M059J (cell line): ENCODE measurements at regions not wholly inside any gene's neighbourhood (a gene's known extent, or its start where the extent isn't known, plus 50 kb on each side); places are given as distances from the start of the nearest gene placed in this dataset.

Source experiments
- DNase-seq: peaks from one replicate; pipeline ENCODE4 v3.0.0-alpha.2; 2012; ENCODE audit warnings: low read depth

DNA sequence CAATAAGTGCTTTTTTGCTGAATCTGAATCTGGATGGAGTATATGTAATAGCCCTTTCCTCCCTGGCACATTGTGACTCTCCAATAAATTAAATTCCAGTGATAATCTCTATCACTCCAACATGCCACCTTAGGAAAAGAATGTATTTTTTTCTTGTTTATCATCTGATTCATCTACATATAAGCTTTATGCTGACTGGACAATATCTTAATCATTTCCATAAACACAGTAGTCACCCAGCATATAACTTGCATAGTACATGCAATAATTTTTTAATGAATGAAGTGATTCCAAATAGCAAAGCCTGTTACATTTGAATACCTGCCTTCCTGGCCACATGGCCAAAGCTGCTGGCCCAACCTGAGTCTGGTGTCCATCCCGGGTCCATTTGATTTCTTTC is 477.6 kb upstream of the USP24 start:
- no peak for DNase-seq

DNA sequence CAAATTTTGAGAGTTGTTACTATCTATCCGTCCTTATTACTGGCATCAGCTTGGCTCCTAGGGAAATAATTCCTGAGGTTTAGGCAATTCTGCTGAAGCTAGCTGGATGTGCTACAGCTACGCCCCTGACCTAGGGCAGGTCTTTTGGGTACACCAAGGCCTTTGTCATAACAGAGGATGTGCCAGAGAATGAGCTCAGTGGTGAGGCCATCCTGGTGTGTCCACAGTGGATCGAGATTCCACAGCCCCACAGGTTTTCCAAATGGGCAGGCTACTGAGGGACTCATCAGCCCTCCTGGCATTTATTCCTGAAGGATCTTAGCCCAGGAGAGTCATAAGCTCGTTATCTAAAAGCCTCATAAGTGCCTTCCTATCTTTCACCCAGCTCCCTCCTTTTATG is 475.2 kb upstream of the USP24 start:
- DNase-seq, result no peak

DNA sequence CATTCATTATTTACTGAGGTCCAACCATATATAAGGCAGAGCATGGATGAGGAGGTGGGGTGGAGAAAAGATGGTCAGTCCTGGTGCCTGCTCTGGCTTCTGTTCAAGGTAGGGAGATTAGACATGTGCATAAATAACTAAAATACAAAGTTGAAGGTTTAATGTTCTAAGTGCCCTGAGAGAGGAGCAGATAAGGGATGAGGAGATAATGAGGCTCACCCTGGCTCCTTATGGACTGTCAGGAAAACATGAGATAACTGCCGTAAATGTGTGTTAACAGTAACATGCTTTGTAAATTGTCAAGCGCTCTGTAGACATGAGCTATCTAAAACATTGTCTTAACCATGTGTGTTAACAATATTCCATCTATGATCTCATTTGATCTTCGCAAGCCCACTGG is 474.6 kb upstream of the USP24 start:
- DNase-seq, result no peak

DNA sequence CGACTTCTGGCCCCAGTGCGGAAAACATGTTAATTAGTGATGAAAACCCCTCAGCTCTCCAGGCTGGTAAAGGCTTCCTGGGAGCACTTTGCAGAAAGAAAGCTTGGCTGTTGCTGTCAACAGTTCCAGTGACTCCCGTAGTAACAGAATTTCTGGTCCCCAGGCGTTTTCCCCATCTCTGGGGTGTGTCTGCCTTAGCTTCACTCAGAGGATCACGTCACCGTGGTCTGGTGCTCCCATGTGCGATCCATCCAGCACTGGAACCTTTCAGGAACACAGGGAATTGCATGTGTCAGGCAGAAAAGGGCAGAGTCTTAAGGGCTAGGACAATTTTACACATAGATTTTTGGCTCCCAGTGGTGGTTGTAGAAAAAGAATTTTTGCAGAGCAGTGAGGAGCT is 470.4 kb upstream of the USP24 start:
- no peak for DNase-seq

DNA sequence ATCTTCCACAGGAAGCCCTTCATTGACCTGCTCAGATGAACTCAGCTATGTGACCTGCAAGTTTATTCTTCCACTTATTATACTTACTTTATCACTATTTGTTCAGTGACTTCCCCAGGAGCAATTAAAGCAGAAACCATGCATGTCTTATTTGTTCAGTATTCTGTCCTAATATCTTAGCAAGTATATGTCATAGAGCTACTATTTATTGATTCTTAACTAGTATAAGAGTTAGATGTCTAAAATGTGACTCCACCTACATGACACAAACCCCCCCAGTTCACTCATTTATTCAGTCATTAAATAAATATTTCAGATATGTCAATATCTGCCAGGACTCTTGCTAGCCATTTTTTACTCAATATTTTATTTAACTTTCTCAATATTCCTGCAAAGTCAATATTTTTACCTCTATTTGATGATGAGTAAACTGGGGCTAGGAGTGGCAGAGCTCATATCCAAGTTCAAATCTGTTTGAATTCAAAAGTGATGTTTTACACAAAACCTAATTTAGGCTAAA is 469.0 kb upstream of the USP24 start:
- DNase-seq, result no peak

DNA sequence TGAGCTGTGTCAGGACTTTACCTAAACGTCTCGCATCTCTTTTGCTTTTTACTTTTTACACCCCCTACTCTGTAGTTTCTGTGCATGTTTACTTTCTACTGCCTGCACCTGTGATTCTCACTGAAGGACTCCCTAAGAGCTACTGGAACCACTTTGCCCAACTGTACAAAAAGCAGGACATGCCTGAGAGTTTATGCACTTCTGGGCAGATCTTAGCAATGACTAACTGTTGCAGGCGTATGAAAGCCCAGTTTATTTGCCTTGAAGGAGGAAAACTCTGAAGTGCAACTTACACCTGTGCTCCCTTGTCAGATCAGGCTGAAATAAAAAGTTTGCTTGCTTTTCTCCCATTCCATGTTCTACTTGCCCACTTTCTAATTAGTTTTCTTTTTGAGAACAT is 467.0 kb upstream of the USP24 start:
- DNase-seq, result no peak

DNA sequence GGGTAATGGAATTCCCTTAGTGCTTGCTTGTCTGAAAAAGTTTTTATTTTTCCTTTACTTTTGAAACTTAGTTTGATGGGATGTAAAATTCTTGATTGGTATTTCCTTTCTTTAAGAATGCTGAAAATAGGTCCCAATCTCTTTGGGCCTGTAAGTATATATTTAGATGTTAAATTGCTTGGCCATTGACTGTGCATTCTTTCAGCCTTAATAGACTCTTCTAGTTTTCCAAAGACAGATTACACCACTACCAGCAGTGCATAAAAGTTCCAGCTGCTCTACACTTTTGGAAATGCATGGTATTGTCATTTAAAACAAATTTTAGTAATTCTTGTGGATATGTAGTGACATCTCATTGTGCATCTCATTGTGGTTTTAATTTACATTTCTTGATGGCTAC is 464.8 kb upstream of the USP24 start:
- DNase-seq, result no peak

DNA sequence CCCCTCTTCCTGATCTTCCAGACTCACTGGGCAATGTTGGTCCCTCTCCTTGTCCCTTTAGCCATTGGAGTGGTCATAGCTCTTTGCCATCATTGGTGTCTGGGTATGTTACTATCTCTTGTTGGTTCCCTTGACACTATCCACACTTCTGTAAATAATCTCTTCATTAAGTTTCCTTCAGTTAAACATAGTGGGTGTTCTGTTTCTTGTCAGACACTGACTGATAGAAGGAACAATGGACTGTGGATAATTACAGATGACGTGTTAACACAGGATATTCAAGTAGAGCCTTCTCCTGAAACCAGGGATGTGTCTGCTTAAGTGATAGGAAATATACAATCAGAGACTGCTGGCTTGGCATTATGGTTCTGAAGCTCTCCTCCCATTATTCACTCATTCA is 458.3 kb upstream of the USP24 start:
- no peak for DNase-seq

DNA sequence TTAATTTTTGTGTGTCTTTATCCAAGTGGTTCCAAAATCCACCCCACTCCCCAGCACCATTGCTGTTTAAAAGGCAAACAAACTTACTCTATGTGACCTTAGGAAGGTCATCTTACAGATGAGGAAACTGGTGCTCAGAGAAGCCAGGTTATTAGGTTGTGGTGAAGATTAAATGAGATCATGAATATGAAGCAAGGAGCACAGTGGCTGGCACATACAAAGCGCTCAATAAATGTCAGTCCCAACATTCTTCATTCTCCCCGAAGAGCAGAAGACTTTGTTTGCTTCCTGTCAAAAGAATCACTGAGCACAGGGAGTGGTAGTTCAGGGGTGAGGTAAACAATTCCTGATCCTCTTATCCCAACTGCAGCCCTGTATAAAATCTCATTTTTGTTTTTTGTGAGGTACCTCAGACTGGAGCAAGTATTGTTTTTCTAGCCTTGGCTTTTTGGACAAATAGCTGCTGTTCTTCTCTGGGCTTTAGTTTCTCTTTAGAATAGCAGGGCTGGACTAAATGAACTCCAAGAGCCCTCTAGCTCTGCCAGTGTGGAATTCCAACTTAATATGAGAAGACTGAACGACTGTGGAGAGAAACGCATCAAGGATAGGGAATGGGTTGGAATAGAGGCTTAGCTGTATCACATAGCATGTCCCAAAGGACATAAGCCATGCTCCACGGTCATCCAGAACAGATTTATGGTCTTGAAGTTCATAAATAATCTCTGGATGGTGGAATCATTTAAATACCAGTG is 455.3 kb upstream of the USP24 start:
- DNase-seq, result peak; percentile 20

DNA sequence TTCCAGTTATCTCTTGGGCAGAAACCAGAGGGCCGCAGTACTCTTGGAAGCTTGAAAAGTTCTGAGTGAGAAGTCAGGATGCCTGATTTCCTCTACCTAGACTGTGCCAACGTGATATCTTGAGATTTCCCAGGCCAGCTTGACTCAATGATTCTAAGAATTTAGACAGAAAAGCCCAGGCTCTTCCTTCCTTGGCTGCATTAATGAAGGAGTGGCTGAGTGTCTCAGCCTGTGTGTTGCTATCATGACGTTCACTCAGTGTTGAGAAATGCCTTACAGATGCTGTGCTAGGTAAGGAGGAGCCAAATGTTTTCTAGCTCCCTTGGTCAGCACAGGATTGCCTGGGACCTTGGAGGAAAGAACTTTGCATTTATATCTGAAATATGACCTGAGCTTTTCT is 454.1 kb upstream of the USP24 start:
- DNase-seq, result no peak

DNA sequence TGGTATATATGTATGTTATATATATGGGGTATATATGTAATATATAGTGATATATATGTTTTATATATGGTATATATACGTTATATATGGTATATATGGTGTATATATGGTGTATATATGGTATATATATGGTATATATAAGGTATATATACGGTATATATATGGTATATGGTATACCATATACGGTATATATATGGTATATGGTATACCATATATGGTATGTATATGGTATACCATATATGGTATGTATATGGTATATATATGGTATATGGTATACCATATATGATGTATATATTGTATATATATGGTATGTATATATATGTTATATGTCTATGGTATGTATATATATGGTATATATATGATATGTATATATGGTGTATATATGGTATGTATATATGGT is 447.7 kb upstream of the USP24 start:
- no peak for DNase-seq

DNA sequence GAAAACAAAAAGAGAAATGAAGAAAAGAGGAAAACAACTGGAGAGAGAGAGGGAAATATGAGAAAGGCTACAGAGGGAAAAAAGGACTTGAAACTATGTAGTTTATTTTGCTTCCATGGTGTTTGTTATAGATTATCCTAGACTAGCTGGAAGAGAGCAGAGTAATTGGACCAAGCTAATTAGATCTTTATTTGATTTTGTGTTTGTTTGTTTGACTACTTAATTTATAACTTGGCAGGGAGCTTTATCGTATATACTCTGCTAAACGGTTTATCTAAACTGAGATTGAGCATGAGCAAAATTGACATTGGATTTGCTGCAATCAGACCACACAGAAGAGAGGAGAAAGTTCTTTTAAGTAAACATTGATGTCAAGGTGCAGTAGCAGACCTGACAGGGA is 443.8 kb upstream of the USP24 start:
- no peak for DNase-seq

DNA sequence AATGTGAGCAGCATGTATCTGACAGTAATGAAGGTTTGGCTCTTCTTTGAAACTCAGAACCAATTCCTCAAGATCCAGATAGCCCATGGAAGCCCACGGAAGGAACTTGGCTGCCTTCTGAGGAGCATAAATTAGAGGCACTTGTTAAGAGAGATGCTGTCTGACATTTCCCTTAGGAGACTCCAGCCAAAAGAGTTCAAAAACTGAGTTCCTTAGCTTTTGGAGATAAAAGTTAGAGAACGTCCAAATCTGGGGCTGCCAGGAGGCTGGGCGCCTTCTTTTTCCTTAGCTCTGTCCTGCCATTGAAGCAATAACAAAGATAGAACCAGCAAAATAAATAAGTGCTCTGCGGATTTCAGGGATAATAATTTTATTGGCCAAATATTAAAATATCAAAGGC is 439.6 kb upstream of the USP24 start:
- DNase-seq, result no peak

DNA sequence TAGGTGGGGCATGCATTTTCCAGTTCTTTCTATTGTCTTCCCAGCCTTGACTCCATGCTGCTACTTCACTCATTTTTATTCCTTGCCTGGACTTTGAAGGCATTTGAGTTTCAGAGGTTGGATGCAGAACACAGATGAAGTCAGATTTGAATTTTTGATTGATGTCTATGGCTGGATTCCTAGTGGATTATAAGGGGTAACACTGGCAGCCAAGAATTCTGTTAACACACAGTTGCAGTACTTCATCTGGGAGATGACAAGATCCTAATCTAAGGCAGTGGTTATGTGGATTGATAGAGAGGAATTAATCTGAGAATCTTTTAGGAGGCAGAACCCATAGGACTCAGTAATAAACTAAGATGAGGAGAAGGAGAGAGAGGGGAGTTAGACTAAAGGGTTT is 439.0 kb upstream of the USP24 start:
- no peak for DNase-seq

DNA sequence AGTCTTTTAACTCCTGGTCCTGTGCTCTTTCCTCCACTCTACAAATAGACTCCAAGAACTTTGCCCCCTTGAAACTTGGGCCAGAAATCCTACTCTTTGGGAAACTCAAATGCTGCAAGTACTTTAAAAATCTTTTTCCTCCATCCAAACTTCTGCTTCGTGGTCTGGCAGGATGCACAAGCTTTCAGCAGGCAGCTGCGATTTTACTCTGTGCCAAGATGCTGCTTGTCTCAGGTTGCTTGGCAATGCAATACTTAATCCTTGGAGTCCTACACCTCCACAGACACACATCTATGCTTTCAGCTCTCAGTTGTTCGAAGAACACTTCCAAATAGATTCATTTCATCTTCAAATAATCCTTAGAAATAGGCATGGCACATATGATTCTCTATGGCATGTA is 435.3 kb upstream of the USP24 start:
- DNase-seq, result no peak

DNA sequence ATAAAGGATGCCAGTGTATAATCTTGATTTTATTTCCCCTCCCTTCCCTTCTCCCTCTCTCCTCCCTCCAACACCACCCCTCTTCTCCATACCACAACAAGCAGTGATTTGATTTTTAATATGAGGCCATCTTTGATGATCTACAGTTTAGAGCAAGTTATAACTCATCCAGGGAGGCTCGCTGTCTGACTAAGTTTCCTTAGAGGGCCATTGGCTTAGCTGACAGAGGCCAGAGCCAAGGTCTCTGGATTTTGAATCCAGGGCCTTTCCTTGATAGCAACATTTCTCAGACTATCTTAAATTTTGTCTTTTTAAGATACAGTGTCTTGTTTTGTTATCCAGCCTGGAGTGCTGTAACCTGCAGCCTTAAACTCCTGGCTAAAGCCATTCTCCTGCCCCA is 431.0 kb upstream of the USP24 start:
- no peak for DNase-seq

DNA sequence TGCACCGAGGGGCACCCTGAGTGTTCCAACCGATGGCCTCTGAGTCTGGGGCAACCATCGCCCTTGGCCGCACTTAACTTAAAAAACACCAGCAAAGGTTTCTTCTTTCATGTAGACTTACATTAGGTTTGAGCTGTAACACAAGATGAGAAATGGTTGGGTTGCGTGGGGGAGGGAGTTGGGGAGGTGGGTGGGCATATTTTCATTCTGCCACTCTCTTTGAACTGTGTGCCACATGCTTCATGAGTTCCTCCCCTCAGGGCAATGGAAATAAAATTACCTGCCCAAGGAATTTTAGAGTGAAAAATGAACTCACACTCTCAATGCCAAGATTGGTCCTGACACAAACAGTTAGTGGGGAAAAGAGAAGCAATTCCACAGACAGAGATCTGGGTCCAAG is 430.1 kb upstream of the USP24 start:
- no peak for DNase-seq

DNA sequence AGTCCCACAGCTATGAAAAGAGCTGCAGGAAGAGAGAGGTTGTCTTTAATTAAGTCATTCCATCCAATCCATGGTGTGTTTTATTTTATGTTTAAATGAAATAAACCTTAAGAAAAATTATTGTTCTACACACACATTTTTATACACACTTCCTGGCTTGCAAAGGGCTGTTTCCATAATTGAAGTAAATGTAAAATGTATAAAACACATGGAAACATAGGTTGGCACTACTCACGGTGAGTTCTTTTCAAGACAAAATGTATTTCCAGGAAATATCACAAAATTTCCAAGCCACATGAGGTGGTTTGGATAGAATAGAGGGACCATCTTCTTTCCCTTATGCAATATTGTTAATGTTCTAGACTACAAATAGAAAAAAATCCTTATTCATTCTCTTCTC is 426.8 kb upstream of the USP24 start:
- DNase-seq, result no peak

DNA sequence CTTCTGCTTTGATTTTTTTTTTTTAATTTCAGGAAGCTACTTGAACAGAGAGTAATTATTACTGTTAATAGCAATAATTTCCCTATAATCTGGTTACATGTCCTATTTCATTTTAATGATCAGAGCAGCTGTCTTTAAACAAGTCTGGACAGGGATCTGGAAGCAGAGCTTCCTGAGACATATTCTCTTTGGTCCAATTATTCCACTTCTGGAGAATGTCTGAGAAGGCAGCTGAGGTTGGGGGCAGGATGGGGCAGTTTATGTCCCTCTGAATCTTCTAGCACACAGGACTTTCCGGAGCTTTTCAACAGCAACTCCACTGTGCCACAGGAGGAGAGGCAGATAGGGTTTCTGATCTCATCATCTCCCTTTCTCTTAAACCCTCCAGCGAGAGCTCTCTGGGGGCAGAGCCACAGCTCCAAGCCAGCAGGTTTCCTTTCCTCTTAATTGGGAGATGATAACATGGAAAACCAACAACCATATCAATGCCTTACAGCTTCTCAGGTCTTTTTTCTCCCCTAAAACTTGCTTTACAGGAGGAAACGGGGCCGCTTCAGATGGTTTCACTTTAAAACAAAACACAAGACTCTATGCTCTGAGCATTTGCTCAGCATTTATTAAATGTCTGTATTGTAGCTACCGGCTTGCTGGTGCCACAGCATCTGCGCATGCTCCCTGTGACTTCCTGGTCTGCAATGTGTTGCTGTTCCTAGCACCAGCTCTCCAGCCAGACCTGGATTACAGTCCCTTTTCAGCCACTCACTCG is 425.7 kb upstream of the USP24 start:
- DNase-seq, result peak; percentile 38

DNA sequence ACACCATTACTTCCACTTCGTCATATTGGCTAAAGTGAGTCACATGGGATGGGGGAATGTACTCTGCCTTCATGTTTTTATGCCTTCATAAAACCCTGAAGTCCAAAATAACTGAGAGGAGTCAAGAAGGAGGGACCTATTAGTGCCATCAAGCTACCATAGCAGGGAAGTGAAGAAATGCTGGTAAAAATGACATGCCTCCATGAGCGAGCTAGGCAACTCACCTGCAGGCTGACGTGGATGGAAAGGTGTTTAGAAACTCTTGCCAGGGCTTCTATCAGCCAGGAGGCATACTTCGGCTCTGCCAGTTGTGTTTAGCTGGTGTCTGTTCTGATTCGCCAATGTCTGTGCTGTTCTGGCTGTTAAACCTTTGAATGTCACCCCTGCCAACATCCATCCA is 424.4 kb upstream of the USP24 start:
- DNase-seq, result no peak

DNA sequence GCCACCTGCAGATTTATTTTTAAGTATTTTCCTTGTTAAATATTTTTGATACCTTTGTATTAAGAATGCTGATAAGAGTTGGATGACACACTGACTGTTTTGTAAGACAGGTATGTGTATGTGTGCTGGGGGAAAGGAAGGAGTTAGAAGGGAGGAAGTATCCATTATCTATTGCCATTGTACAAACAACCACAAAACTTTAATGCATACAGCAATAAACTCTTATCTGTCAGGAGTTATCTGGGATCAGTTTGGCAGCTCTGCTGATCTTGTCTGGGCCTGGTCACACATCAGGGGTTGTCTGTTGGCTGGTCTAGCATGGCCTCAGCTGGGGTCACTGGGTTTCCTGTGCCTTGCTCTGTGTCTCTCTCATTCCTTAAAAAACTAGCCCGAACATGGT is 423.9 kb upstream of the USP24 start:
- no peak for DNase-seq

DNA sequence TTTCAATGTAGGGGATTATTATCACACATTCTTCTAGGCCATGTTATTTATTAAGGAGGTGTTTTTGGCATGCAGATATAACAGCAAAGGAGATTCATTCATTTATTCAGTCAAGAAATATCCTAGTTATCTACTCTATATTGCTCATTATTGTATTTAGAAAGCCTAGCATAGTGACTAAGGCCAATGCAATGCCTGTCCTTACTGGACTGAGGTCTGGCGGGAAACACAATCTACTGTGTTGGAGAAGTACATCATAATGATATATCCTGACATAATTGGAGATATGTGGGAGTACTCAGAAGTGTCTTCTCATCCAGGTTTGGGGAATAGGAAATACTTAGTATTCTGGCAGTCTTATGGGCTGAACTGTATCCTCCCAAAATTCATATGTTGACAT is 421.5 kb upstream of the USP24 start:
- DNase-seq, result peak; percentile 37

DNA sequence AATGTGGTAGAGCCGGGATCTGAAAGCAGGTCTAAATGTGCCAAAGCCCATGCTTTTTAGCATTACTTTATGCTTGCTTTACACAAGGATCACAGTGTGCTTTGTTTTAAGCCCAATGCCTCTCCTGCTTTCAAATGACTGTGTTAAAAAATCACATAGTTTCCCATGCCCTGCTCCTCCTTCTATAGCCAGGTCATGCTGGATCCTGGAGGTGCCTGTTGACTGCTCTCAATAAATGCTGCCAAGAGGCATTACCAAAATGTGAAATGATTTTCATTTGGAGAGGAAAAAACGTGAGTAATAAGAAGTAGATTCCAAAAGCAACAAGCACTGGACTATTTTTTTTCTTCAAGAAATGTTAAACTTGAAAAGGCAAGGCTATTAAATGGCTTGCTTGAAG is 420.7 kb upstream of the USP24 start:
- DNase-seq, result no peak

DNA sequence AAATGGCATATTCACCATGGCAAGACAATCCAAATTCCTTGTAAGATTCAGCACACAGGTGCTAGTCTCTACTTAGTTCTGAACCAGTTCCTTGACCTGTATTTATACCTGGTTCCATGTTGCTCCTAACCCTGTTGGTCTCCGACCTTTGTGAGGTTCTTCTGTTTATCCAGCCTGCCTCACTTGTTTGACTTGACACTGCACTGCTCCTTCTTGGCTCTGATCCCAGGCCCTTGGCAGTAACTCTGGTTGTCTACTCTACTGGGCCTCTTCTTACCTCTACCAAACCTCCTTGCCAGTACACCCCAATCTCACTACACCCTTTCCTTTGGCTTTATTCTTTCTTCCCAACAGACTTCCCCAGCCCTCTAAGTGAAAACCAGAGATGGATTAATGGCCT is 419.4 kb upstream of the USP24 start:
- no peak for DNase-seq
